GM18951 (cell line): ENCODE measurements at regions not wholly inside any gene's neighbourhood (a gene's known extent, or its start where the extent isn't known, plus 50 kb on each side); places are given as distances from the start of the nearest gene placed in this dataset.

ENCODE experiments used
- POLR2A ChIP-seq: IDR thresholded peaks from 4 replicates; pipeline ENCODE4 v1.6.1; 2011; ENCODE audit warnings: mild to moderate bottlenecking; ENCODE audit not compliant: insufficient read length, insufficient read depth; ENCODE audit errors: extremely low read depth
- in situ Hi-C: fragments of 300-500 bp; cut with MboI; formaldehyde crosslinking; loops from one replicate; pipeline ENCODE4 v1.12.0; 2022; ENCODE audit warnings: low sequenced_read_pairs, mixed read lengths, inconsistent platforms; ENCODE audit not compliant: unreplicated experiment

DNA sequence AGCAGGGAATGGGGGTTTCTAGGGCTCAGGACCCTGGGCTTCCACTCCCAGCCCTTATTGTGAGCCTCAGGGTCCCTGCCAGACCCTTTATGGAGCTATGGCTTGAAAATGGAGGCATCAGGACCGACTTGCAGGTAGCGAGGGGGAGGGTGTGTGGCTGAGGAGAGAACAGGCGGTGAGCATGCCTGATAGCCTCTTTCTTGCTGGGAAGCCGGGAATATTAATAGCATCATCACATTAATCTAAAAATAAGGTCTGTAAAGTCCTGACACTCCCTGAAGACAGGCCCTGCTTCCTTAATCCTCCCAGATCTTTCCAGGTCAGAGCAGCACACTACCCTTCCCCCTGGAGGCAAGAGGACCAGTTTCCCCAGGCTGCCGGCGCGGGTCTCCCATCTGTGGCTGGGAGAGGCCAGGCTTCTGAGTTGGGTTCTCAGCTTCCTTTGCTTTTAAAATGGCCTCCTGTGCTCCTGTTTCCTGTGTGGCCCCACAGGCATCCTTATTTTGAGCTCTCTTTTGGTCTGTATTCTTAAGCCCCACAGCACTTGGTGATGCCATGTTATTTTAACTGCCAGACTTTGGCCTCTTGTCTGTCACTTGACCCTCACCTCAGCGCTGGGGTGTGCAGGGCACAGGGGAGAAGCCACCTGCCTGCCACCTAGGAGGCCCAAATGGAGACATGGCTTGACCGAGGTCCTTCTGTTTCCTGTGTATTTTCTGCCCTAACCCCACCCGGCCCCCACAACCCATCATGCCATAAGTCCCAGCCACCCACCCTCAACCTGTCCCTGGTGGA, 185.0 kb upstream of the TOPAZ1 start:
- in situ Hi-C loops = no loop called here

GRCh38 chr3:44058022-44058867, 183.4 kb upstream of the TOPAZ1 start:
- in situ Hi-C loops = no loop called here
- no peak for TF ChIP-seq POLR2A

More for the DNA sequence above, 185.0 kb upstream of the TOPAZ1 start:
- no peak for TF ChIP-seq POLR2A

GRCh38 chr3:44058868-44059203, 182.8 kb upstream of the TOPAZ1 start:
- in situ Hi-C loops = no loop called here
- no peak for TF ChIP-seq POLR2A

GRCh38 chr3:44060164-44060563, 181.5 kb upstream of the TOPAZ1 start:
- in situ Hi-C loops = no loop called here
- TF ChIP-seq POLR2A = no peak

DNA sequence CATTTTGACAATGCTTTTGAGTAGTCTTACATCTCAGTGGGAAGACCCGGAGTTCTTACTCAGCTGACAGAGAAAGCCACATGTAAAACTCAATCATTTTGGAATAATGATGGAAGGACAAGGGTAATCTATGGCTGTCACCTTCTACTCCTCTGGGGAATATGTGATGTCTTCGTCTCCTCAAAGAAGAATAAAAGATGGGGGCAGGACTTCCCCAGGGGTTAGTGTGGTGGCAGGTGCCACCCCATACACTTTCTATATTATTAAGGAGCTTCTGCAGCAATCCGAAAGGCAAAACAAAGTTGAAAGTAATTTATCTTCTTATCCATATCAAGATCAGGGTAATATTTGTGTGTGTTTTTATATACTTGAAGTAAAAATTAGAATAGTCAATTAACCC, 180.4 kb upstream of the TOPAZ1 start:
- no peak for TF ChIP-seq POLR2A
- in situ Hi-C loops = no loop called here

GRCh38 chr3:44061961-44062360, 179.7 kb upstream of the TOPAZ1 start:
- no peak for TF ChIP-seq POLR2A
- in situ Hi-C loops = no loop called here

GRCh38 chr3:44065311-44066094, 176.2 kb upstream of the TOPAZ1 start:
- in situ Hi-C loops = no loop called here

DNA sequence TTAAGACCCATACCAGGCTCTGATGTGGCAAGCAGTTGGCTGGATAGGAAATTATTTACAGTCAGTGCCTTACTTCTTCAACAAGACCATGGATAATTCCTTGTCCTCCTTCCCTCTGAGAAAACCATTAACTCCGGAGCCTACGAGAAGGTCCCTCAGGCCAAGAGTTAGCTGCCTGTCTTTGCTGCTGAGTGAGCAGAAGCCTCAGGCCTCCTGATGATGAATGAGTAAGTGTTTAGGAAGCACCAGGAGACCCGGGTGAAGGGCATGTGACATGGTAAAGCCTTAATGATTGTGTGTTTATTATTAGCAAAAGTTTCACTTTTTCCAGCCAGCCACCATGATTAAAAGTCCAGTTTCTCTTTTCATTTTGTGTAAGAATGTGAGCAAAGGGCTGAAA, 174.9 kb upstream of the TOPAZ1 start:
- no peak for TF ChIP-seq POLR2A

More at GRCh38 chr3:44065311-44066094, 176.2 kb upstream of the TOPAZ1 start:
- TF ChIP-seq POLR2A = no peak

DNA sequence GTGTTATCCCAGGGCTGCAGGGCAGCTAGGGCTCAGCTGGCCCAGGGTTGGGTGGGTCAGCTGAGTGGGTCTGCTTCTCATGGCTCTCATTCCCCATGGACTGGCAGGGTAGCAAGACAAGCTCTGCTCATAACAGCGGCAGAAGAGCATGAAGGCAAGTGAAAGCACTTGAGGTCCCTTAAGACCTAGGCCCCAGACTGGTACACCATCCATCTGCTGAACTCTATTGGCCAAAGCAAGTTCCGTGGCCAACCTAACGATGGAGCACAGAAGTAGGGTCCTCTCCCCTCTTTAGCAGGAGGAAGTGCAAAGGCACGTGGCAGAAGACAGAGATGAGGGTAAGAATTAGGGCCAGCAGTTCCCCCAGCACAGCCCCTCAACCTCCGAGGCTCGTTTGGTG, 174.3 kb upstream of the TOPAZ1 start:
- TF ChIP-seq POLR2A = no peak
- in situ Hi-C loops = no loop called here

More for the DNA sequence above, 174.9 kb upstream of the TOPAZ1 start:
- in situ Hi-C loops = no loop called here

- in situ Hi-C loops = no loop called here
- no peak for TF ChIP-seq POLR2A
These were observed 172.9 kb upstream of the TOPAZ1 start for GRCh38 chr3:44068753-44069152.

DNA sequence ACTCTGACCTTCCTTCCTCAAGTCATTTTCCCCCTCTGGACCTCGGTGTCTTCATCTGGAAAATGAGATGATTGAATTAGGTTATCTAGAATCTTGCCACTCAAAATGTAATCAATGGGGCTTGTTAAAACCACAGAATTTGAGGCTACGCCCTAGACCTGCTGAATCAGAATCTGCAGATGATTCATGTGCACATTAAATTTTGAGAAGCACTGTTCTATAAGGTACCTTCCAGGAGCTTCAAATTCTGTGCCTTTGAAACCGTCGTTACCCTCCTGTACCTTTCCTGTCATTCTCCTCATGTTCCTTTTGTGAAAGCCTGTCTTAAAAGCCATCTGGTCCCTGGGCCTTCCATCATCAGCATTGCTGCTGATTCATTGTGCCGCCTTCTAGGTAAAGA, 172.4 kb upstream of the TOPAZ1 start:
- in situ Hi-C loops = no loop called here
- no peak for TF ChIP-seq POLR2A

DNA sequence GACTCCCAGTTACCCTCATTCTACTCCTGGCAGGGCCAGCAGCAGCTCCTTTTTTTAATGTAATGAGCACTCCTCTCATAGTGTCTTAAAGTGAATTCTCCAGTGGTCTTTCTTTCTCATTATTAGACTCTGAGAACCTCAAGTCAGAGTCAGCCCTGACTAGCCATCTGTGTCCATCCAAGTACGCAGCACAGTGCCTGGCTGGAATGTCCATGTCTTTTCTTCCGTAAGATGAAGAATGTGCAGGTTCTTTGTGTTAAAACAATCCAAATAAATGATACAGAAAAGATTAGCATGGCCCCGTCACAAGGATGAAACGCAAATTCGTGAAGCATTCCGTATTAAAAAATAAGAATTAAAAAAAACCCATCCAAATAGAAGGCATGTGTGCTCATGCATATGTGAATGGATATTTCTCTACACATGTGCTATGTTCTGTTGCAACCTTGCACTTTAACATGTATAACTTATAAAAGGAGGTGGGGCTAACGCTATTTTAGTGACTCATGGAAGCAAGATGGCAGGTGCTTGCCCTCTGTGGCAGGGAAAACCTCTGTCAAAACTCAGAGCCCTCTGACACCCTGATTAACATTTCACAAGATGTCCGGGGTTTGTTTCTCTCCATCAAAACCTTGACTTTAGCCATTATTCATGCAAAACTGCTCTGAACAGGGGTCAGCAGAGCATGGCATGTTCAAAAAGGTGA, 170.7 kb upstream of the TOPAZ1 start:
- in situ Hi-C loops = no loop called here
- no peak for TF ChIP-seq POLR2A

DNA sequence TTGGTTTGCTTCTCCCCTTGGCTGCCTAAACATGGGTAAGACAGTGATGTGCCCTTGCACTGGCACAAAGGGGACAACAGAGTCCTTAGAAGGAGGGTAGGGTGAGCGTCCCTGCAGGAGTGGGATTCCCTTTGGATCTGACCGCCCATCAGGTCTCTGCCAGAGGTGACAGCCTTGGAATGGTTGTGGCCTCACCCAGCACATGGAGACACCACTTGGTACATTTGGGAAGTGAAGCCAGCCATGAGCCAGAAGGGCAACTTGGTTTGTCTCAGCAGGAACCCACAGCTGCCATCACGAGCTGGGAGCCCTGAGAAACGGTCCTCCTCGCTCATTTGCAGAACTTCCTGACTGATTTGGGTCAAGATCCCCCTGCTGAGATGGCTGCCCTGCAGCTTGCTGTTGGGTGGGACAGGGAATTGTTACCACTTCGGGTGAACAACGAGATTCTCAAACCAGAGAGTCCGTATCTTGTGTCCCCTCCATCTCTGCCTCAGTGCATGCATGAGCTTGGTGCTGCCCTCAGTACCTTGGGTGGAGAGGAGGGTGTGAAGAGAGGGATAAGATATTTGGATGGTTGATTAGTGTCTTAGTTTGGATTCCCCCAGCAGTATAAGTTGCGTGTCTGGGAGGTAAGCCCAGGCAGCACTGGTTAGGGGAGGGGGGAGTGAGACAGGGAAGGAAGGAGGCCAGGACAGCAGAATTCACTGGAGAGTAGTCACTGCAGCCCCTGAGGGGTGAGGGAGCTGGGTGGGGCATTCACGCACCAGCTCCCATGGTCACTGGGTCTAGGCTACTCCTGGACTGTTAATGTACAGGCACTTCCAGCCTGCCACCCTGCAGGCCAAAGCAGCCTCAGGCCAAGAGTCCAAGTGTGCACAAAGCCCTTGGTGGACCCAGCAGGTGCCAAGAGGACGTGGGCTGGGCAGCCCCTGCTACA, 168.8 kb upstream of the TOPAZ1 start:
- no peak for TF ChIP-seq POLR2A
- in situ Hi-C loops = no loop called here
